ENCODE measurements at regions not wholly inside any gene's neighbourhood (a gene's known extent, or its start where the extent isn't known, plus 50 kb on each side); places are given as distances from the start of the nearest gene placed in this dataset.

DNA sequence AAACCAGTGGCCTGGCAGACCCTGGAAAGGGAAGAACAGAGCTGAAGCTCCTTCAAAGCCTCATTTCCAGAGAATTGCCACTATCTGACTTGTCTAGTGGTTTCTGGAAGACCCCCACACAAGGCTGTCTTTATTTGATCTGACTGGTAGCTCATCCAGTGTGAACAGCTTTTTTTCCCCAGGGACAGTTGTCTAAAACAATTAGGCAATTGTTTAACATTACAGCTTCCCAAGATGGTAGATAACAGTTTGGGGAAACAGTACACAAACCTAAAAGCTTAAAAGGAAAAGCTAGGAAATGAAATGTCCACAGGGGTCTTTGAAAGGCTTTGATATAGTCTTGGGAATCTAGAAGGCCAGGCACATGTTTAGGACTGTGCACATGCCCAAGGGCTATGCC lies 203.4 kb upstream of the CTBP2 start:
- Histone ChIP-seq H3K36me3 (ENCODE audit: low read depth) (no peaks in the 10 kb centered on the region), H3K4me3 (ENCODE audit: severe bottlenecking) (no peak overlapping the region), H3K4me1 (ENCODE audit: insufficient read depth, poor library complexity, severe bottlenecking) (no peaks in the 10 kb centered on the region), H3K27me3 (ENCODE audit: insufficient read depth, poor library complexity, severe bottlenecking) (no peaks in the 10 kb centered on the region), H3K9me3 (ENCODE audit: severe bottlenecking) (no peaks in the 10 kb centered on the region), H3K27ac (ENCODE audit: poor library complexity, severe bottlenecking) (no peak overlapping the region)
- TF ChIP-seq, protein P1, sequence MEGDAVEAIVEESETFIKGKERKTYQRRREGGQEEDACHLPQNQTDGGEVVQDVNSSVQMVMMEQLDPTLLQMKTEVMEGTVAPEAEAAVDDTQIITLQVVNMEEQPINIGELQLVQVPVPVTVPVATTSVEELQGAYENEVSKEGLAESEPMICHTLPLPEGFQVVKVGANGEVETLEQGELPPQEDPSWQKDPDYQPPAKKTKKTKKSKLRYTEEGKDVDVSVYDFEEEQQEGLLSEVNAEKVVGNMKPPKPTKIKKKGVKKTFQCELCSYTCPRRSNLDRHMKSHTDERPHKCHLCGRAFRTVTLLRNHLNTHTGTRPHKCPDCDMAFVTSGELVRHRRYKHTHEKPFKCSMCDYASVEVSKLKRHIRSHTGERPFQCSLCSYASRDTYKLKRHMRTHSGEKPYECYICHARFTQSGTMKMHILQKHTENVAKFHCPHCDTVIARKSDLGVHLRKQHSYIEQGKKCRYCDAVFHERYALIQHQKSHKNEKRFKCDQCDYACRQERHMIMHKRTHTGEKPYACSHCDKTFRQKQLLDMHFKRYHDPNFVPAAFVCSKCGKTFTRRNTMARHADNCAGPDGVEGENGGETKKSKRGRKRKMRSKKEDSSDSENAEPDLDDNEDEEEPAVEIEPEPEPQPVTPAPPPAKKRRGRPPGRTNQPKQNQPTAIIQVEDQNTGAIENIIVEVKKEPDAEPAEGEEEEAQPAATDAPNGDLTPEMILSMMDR (IDR thresholded peaks at IDR 0.05; ENCODE audit: poor library complexity, severe bottlenecking) = no peak
- DNase-seq (ENCODE audit: low spot score) = no peak
- no peak for ATAC-seq (ENCODE audit: low read depth)

DNA sequence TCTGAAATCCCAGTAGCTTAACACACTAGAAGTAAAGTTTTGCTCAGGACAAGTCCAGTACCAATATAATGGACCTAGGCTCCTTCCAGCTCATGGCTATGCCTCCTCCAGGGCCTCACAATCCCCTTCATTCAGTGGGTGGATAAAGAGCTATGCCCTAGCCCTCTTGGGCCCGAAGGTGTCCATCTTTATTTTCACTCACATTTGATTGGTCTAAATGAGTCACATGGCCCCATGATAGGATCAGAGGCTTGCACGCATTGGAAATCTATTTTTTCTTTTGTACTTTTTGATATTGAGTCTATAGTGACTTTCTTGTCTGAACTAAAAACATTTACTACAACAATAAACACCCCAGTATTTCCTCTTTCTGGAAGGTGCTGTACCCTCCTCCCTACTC lies 202.6 kb upstream of the CTBP2 start:
- DNase-seq (ENCODE audit: low spot score) = no peak
- H3K27ac ChIP-seq (ENCODE audit: poor library complexity, severe bottlenecking) = no peak overlapping the region
- ATAC-seq (ENCODE audit: low read depth) = no peak
- TF ChIP-seq, protein P1 (IDR thresholded peaks at IDR 0.05; ENCODE audit: poor library complexity, severe bottlenecking) = no peak
- H3K4me3 ChIP-seq (ENCODE audit: severe bottlenecking) = no peak overlapping the region
- H3K27me3 ChIP-seq (ENCODE audit: insufficient read depth, poor library complexity, severe bottlenecking) = no peaks in the 10 kb centered on the region
- no peaks in the 10 kb centered on the region for H3K9me3 ChIP-seq (ENCODE audit: severe bottlenecking)
- no peaks in the 10 kb centered on the region for H3K36me3 ChIP-seq (ENCODE audit: low read depth)
- H3K4me1 ChIP-seq (ENCODE audit: insufficient read depth, poor library complexity, severe bottlenecking) = no peaks in the 10 kb centered on the region

DNA sequence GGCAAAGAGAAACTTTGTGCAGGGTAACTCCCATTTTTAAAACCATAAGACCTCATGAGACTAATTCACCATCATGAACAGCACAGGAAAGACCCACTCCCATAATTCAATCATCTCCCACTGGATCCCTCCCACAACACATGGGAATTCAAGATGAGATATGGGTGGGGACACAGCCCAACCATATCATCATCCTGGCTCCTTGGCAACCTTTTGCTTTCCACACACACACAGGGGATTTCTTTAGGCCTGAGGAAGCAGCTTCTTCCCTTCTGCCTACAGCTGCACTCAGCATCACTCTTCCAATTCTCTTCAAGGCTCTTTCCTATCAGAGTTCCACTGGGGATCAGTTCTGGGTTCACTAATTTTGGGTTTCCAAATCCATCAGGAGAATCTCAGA lies 199.0 kb upstream of the CTBP2 start:
- Histone ChIP-seq H3K4me3 (ENCODE audit: severe bottlenecking) (no peak overlapping the region), H3K27me3 (ENCODE audit: insufficient read depth, poor library complexity, severe bottlenecking) (no peaks in the 10 kb centered on the region), H3K36me3 (ENCODE audit: low read depth) (no peaks in the 10 kb centered on the region), H3K9me3 (ENCODE audit: severe bottlenecking) (no peaks in the 10 kb centered on the region), H3K27ac (ENCODE audit: poor library complexity, severe bottlenecking) (no peak overlapping the region), H3K4me1 (ENCODE audit: insufficient read depth, poor library complexity, severe bottlenecking) (no peaks in the 10 kb centered on the region)
- ATAC-seq (ENCODE audit: low read depth) = no peak
- DNase-seq (ENCODE audit: low spot score) = no peak
- TF ChIP-seq, protein P1 (IDR thresholded peaks at IDR 0.05; ENCODE audit: poor library complexity, severe bottlenecking) = no peak

DNA sequence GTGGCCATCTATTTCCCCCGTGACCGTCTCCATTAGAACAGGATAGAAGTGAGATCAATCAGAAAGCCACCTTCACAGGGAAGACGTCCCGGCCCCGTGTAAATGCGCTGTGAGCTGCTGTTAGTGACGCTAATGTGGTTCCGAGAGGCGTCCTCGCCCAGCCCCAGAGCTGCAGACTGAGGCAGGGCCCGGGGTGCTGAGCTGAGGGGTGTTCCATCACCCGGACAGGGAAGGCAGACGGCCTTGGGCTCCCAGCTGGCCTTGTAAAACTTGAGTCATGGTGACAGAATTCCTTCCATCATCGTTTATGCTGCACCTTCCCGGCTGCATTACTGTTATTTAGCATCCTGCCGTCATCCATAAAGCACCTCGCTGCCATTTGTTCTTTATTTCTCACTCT lies 195.3 kb upstream of the CTBP2 start:
- no peaks in the 10 kb centered on the region for H3K4me1 ChIP-seq (ENCODE audit: insufficient read depth, poor library complexity, severe bottlenecking)
- H3K27ac ChIP-seq (ENCODE audit: poor library complexity, severe bottlenecking) = no peak overlapping the region
- TF ChIP-seq, protein P1 (IDR thresholded peaks at IDR 0.05; ENCODE audit: poor library complexity, severe bottlenecking) = no peak

DNA sequence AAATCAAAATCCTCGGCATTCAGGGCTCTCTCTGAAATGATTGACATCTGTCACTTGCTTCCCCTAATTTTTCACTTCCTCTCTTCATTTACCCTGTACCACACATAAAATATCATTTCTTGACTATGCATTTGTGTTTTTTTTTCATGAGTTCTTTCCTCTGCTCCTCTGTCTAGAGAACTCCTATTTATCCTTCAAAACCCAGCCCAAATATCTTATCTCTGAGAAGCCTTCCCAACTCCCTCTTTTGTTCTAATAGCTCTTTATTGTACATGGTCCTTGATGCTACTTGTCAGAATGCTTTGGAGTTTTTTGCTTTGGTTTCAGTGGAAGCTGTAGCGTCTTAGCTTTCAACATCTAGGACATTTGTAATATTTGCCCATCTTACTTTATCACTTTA lies 190.2 kb upstream of the CTBP2 start:
- H3K27me3 ChIP-seq (ENCODE audit: insufficient read depth, poor library complexity, severe bottlenecking) = no peaks in the 10 kb centered on the region
- no peaks in the 10 kb centered on the region for H3K36me3 ChIP-seq (ENCODE audit: low read depth)
- ATAC-seq (ENCODE audit: low read depth) (no peak), DNase-seq (ENCODE audit: low spot score) (no peak)
- no peaks in the 10 kb centered on the region for H3K4me1 ChIP-seq (ENCODE audit: insufficient read depth, poor library complexity, severe bottlenecking)
- no peak overlapping the region for H3K27ac ChIP-seq (ENCODE audit: poor library complexity, severe bottlenecking)
- H3K9me3 ChIP-seq (ENCODE audit: severe bottlenecking) = no peaks in the 10 kb centered on the region
- TF ChIP-seq, protein P1 (IDR thresholded peaks at IDR 0.05; ENCODE audit: poor library complexity, severe bottlenecking) = no peak
- no peak overlapping the region for H3K4me3 ChIP-seq (ENCODE audit: severe bottlenecking)

More for the DNA sequence above, 195.3 kb upstream of the CTBP2 start:
- H3K27me3 ChIP-seq (ENCODE audit: insufficient read depth, poor library complexity, severe bottlenecking) = no peaks in the 10 kb centered on the region
- no peak overlapping the region for H3K4me3 ChIP-seq (ENCODE audit: severe bottlenecking)
- DNase-seq (ENCODE audit: low spot score) (no peak), ATAC-seq (ENCODE audit: low read depth) (no peak)
- H3K9me3 ChIP-seq (ENCODE audit: severe bottlenecking) = no peaks in the 10 kb centered on the region
- no peaks in the 10 kb centered on the region for H3K36me3 ChIP-seq (ENCODE audit: low read depth)

Measured in RWPE2 (cell line).